ENCODE measurements at regions not wholly inside any gene's neighbourhood (a gene's known extent, or its start where the extent isn't known, plus 50 kb on each side); places are given as distances from the start of the nearest gene placed in this dataset.

DNA sequence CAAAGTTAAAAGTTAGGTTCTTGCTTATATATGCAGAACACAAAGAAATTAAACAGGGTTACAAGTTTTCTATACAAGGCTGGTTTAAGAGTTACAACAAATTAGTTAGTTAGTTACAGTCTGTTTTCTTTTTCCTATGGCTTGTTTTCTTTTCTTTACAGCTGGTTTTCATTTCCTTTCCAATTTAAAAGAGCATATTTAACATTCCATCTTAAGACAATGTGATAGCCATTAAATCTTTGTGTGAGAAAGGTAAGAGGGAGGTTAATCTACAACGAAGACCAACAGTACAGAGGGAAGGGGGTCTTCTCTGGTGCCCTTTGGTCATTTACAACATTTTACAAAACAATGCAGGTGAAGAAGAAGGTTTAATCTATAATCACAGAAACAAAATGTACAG lies 290.6 kb downstream of the ZNF674 start:
- no peak for TF ChIP-seq ZNF433 (tag by site-specific recombination; IDR thresholded peaks at IDR 0.05; ENCODE audit: low read depth)
- TF ChIP-seq, protein P1, sequence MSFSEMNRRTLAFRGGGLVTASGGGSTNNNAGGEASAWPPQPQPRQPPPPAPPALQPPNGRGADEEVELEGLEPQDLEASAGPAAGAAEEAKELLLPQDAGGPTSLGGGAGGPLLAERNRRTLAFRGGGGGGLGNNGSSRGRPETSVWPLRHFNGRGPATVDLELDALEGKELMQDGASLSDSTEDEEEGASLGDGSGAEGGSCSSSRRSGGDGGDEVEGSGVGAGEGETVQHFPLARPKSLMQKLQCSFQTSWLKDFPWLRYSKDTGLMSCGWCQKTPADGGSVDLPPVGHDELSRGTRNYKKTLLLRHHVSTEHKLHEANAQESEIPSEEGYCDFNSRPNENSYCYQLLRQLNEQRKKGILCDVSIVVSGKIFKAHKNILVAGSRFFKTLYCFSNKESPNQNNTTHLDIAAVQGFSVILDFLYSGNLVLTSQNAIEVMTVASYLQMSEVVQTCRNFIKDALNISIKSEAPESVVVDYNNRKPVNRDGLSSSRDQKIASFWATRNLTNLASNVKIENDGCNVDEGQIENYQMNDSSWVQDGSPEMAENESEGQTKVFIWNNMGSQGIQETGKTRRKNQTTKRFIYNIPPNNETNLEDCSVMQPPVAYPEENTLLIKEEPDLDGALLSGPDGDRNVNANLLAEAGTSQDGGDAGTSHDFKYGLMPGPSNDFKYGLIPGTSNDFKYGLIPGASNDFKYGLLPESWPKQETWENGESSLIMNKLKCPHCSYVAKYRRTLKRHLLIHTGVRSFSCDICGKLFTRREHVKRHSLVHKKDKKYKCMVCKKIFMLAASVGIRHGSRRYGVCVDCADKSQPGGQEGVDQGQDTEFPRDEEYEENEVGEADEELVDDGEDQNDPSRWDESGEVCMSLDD (tag by site-specific recombination; IDR thresholded peaks at IDR 0.05), result no peak
- TF ChIP-seq, protein P2, sequence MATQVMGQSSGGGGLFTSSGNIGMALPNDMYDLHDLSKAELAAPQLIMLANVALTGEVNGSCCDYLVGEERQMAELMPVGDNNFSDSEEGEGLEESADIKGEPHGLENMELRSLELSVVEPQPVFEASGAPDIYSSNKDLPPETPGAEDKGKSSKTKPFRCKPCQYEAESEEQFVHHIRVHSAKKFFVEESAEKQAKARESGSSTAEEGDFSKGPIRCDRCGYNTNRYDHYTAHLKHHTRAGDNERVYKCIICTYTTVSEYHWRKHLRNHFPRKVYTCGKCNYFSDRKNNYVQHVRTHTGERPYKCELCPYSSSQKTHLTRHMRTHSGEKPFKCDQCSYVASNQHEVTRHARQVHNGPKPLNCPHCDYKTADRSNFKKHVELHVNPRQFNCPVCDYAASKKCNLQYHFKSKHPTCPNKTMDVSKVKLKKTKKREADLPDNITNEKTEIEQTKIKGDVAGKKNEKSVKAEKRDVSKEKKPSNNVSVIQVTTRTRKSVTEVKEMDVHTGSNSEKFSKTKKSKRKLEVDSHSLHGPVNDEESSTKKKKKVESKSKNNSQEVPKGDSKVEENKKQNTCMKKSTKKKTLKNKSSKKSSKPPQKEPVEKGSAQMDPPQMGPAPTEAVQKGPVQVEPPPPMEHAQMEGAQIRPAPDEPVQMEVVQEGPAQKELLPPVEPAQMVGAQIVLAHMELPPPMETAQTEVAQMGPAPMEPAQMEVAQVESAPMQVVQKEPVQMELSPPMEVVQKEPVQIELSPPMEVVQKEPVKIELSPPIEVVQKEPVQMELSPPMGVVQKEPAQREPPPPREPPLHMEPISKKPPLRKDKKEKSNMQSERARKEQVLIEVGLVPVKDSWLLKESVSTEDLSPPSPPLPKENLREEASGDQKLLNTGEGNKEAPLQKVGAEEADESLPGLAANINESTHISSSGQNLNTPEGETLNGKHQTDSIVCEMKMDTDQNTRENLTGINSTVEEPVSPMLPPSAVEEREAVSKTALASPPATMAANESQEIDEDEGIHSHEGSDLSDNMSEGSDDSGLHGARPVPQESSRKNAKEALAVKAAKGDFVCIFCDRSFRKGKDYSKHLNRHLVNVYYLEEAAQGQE (tag by site-specific recombination; IDR thresholded peaks at IDR 0.05), result no peak
- TF ChIP-seq GLI4 (tag by site-specific recombination; IDR thresholded peaks at IDR 0.05), result no peak
- no peak for TF ChIP-seq ZNF660 (tag by site-specific recombination; IDR thresholded peaks at IDR 0.05)
- TF ChIP-seq ZNF561 (tag by site-specific recombination; IDR thresholded peaks at IDR 0.05; ENCODE audit: borderline replicate concordance), result no peak
- no peak for TF ChIP-seq ZNF514 (tag by site-specific recombination; IDR thresholded peaks at IDR 0.05)
- TF ChIP-seq, protein P3, sequence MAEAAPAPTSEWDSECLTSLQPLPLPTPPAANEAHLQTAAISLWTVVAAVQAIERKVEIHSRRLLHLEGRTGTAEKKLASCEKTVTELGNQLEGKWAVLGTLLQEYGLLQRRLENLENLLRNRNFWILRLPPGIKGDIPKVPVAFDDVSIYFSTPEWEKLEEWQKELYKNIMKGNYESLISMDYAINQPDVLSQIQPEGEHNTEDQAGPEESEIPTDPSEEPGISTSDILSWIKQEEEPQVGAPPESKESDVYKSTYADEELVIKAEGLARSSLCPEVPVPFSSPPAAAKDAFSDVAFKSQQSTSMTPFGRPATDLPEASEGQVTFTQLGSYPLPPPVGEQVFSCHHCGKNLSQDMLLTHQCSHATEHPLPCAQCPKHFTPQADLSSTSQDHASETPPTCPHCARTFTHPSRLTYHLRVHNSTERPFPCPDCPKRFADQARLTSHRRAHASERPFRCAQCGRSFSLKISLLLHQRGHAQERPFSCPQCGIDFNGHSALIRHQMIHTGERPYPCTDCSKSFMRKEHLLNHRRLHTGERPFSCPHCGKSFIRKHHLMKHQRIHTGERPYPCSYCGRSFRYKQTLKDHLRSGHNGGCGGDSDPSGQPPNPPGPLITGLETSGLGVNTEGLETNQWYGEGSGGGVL (tag by site-specific recombination; IDR thresholded peaks at IDR 0.05), result no peak
- no peak for TF ChIP-seq ZNF555 (tag by site-specific recombination; conservative IDR thresholded peaks at IDR 0.05)
- TF ChIP-seq ZFP37 (tag by site-specific recombination; IDR thresholded peaks at IDR 0.05), result no peak
- TF ChIP-seq KLF7 (tag by site-specific recombination; IDR thresholded peaks at IDR 0.05; ENCODE audit: borderline replicate concordance), result no peak
- no peak for TF ChIP-seq ZFP41 (tag by site-specific recombination; IDR thresholded peaks at IDR 0.05; ENCODE audit: borderline replicate concordance)
- TF ChIP-seq, protein P4, sequence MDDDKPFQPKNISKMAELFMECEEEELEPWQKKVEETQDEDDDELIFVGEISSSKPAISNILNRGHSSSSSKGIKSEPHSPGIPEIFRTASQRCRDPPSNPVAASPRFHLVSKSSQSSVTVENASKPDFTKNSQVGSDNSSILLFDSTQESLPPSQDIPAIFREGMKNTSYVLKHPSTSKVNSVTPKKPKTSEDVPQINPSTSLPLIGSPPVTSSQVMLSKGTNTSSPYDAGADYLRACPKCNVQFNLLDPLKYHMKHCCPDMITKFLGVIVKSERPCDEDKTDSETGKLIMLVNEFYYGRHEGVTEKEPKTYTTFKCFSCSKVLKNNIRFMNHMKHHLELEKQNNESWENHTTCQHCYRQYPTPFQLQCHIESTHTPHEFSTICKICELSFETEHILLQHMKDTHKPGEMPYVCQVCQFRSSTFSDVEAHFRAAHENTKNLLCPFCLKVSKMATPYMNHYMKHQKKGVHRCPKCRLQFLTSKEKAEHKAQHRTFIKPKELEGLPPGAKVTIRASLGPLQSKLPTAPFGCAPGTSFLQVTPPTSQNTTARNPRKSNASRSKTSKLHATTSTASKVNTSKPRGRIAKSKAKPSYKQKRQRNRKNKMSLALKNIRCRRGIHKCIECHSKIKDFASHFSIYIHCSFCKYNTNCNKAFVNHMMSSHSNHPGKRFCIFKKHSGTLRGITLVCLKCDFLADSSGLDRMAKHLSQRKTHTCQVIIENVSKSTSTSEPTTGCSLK (tag by site-specific recombination; IDR thresholded peaks at IDR 0.05), result no peak
- TF ChIP-seq ZNF416 (tag by site-specific recombination; IDR thresholded peaks at IDR 0.05), result no peak
- TF ChIP-seq ZNF292 (tag by site-specific recombination; IDR thresholded peaks at IDR 0.05; ENCODE audit: borderline replicate concordance, low read depth), result no peak
- TF ChIP-seq RBAK (tag by site-specific recombination; IDR thresholded peaks at IDR 0.05), result no peak
- no peak for TF ChIP-seq ZNF549 (tag by site-specific recombination; IDR thresholded peaks at IDR 0.05)
- TF ChIP-seq TRIM28 (IDR thresholded peaks at IDR 0.05; ENCODE audit: borderline replicate concordance, low read length), result no peak
- TF ChIP-seq, protein P5, sequence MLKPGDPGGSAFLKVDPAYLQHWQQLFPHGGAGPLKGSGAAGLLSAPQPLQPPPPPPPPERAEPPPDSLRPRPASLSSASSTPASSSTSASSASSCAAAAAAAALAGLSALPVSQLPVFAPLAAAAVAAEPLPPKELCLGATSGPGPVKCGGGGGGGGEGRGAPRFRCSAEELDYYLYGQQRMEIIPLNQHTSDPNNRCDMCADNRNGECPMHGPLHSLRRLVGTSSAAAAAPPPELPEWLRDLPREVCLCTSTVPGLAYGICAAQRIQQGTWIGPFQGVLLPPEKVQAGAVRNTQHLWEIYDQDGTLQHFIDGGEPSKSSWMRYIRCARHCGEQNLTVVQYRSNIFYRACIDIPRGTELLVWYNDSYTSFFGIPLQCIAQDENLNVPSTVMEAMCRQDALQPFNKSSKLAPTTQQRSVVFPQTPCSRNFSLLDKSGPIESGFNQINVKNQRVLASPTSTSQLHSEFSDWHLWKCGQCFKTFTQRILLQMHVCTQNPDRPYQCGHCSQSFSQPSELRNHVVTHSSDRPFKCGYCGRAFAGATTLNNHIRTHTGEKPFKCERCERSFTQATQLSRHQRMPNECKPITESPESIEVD (tag by site-specific recombination; IDR thresholded peaks at IDR 0.05), result no peak
- H3K9me3 ChIP-seq (ENCODE audit: control insufficient read depth, insufficient read depth, low read depth, low read length), result no peaks in the 10 kb centered on the region
- H3K27ac ChIP-seq (ENCODE audit: extremely low read depth, low read depth, low read length), result no peak overlapping the region
- no peak overlapping the region for H3K4me3 ChIP-seq (ENCODE audit: low read depth, low read length)
- CTCF ChIA-PET, result interaction anchor here (0.6 kb wide), 1 partner anchor 19 kb away, joined by 3 read pairs; no protein-coding TSS in a partner anchor
- no peaks in the 10 kb centered on the region for H3K4me1 ChIP-seq (ENCODE audit: control insufficient read depth, insufficient read depth, low read length)
- POLR2A ChIA-PET, result no interaction called here
- no peaks in the 10 kb centered on the region for H3K36me3 ChIP-seq (ENCODE audit: control insufficient read depth in 2 of 2, insufficient read depth in 1 of 2, low read length in 2 of 2)

Data from HEK293 (cell line).